Endothelial cell of umbilical vein (primary cell): ENCODE measurements at regions not wholly inside any gene's neighbourhood (a gene's known extent, or its start where the extent isn't known, plus 50 kb on each side); places are given as distances from the start of the nearest gene placed in this dataset.

Source experiments
- BruUV-seq: library from RNA; stranded (reverse); fragments of 400-500 nt; replicated peaks from 2 replicates; lab custom pipeline; 2021; lab: Mats Ljungman, UMichigan
- CTCF ChIA-PET: fragments of 300-600, 350-600 bp; sonication (Branson Sonifier 250); formaldehyde crosslinking; loops from one replicate; lab custom pipeline; 2021; ENCODE audit warnings: antibody characterized with exemption, inconsistent platforms; lab: Charles Lee
- POLR2A ChIA-PET: fragments of 300-600, 350-600 bp; sonication (Branson Sonifier 250); formaldehyde crosslinking; loops from one replicate; lab custom pipeline; 2021; ENCODE audit warnings: antibody characterized with exemption, inconsistent platforms; lab: Charles Lee
- DNase-seq: peaks from one replicate; pipeline ENCODE4 v3.0.0-alpha.2; 2011; ENCODE audit warnings: low read depth, low spot score
- FAIRE-seq: peaks from 2 replicates; lab custom pipeline; 2011; peaks lifted over from hg19 to GRCh38; lab: Jason Lieb, UNC
- H2AFZ ChIP-seq: 2 replicates; pipeline ENCODE4 v1.6.0; 2012; ENCODE audit warnings: low read depth, low read length, control low read depth, inconsistent platforms
- H3K27ac ChIP-seq: 2 replicates; pipeline ENCODE4 v1.5.1; 2011; ENCODE audit warnings: low read depth, mild to moderate bottlenecking, control low read depth, low read length, moderate library complexity; ENCODE audit not compliant: insufficient read depth
- H3K27me3 ChIP-seq, 2 experiments: 2 replicates each; pipeline versions ENCODE4 v1.6.0 to v1.6.1; 2011; ENCODE audit warnings: low read length in 2 of 2, mixed read lengths in 1 of 2; ENCODE audit not compliant: control insufficient read depth in 2 of 2, insufficient read depth in 2 of 2
- H3K36me3 ChIP-seq, 2 experiments: 2 replicates in 1 of 2; 3 replicates in 1 of 2; pipeline ENCODE4 v1.5.1; 2011; ENCODE audit warnings: low read length in 2 of 2, mild to moderate bottlenecking in 1 of 2, moderate library complexity in 1 of 2; ENCODE audit not compliant: control insufficient read depth in 2 of 2, insufficient read depth in 2 of 2; ENCODE audit errors: extremely low read depth in 1 of 2
- H3K4me1 ChIP-seq: 3 replicates; pipeline ENCODE4 v1.5.1; 2011; ENCODE audit warnings: mild to moderate bottlenecking, low read length; ENCODE audit not compliant: control insufficient read depth, insufficient read depth; ENCODE audit errors: extremely low read depth
- H3K4me2 ChIP-seq: 2 replicates; pipeline ENCODE4 v1.6.1; 2011; ENCODE audit warnings: low read length, control low read depth, mixed read lengths; ENCODE audit not compliant: insufficient read depth
- H3K4me3 ChIP-seq, 3 experiments: fragments of 200-600 bp in 1 of 3; sonication (generic), shearing (Covaris generic) in 1 of 3; replicated peaks in 1 of 3; 2 replicates each; pipeline ENCODE4 v1.5.1; 2011 to 2016; ENCODE audit warnings: control low read depth in 3 of 3, low read length in 3 of 3, mild to moderate bottlenecking in 2 of 3, inconsistent platforms in 1 of 3, low read depth in 1 of 3, moderate library complexity in 1 of 3; ENCODE audit not compliant: insufficient read depth in 1 of 3
- H3K79me2 ChIP-seq: 2 replicates; pipeline ENCODE4 v1.6.0; 2012; ENCODE audit warnings: low read length, inconsistent platforms; ENCODE audit not compliant: control insufficient read depth, insufficient read depth
- H3K9ac ChIP-seq: replicated peaks from 2 replicates; pipeline ENCODE3; 2011; ENCODE audit warnings: low read length, control low read depth; ENCODE audit not compliant: insufficient read depth; ENCODE audit errors: extremely low read depth
- H3K9me1 ChIP-seq: replicated peaks from 3 replicates; pipeline ENCODE4 v1.6.0; 2011; ENCODE audit warnings: mild to moderate bottlenecking, low read length; ENCODE audit not compliant: control insufficient read depth, insufficient read depth; ENCODE audit errors: extremely low read depth
- H3K9me3 ChIP-seq: replicated peaks from 2 replicates; pipeline ENCODE4 v1.5.1; 2012; ENCODE audit warnings: low read length, inconsistent platforms; ENCODE audit not compliant: control insufficient read depth, insufficient read depth
- H4K20me1 ChIP-seq: replicated peaks from 2 replicates; pipeline ENCODE3; 2011; ENCODE audit warnings: mild to moderate bottlenecking, low read length; ENCODE audit not compliant: control insufficient read depth, insufficient read depth; ENCODE audit errors: extremely low read depth
- CTCF ChIP-seq, 2 donors: IDR thresholded peaks; 1 replicate in 1 of 2; 2 replicates in 1 of 2; pipeline ENCODE4 v1.5.1; 2011; ENCODE audit warnings: low read length in 2 of 2, mild to moderate bottlenecking in 2 of 2, moderate library complexity in 2 of 2, control low read depth in 1 of 2, inconsistent platforms in 1 of 2, low read depth in 1 of 2; ENCODE audit not compliant: insufficient read depth in 1 of 2; ENCODE audit errors: extremely low read depth in 1 of 2
- EZH2 ChIP-seq: IDR thresholded peaks from 2 replicates; pipeline ENCODE4 v1.6.1; 2012; ENCODE audit warnings: borderline replicate concordance, low read depth, mild to moderate bottlenecking, moderate library complexity, low read length, inconsistent platforms; ENCODE audit not compliant: severe bottlenecking
- FOS ChIP-seq: IDR thresholded peaks from 2 replicates; pipeline ENCODE4 v1.6.1; 2011; ENCODE audit warnings: mild to moderate bottlenecking, low read length, moderate library complexity, borderline replicate concordance; ENCODE audit not compliant: insufficient read depth
- GATA2 ChIP-seq: IDR thresholded peaks from 2 replicates; pipeline ENCODE4 v1.7.0; 2011; ENCODE audit warnings: low read depth, mild to moderate bottlenecking, moderate library complexity, mixed read lengths, low read length; ENCODE audit not compliant: insufficient read length, insufficient read depth
- JUN ChIP-seq: IDR thresholded peaks from 2 replicates; pipeline ENCODE4 v1.6.1; 2011; ENCODE audit warnings: borderline replicate concordance, low read depth; ENCODE audit not compliant: insufficient read length, insufficient read depth
- MAX ChIP-seq: IDR thresholded peaks from 2 replicates; pipeline ENCODE4 v1.6.1; 2011; ENCODE audit not compliant: insufficient read depth, insufficient read length
- MYC ChIP-seq: IDR thresholded peaks from one replicate; pipeline ENCODE4 v1.6.1; 2011; ENCODE audit warnings: mild to moderate bottlenecking, low read depth, low read length
- POLR2A ChIP-seq: IDR thresholded peaks from 2 replicates; pipeline ENCODE4 v1.6.1; 2012; ENCODE audit warnings: low read depth, mild to moderate bottlenecking, control low read depth, low read length
- POLR2AphosphoS5 ChIP-seq: IDR thresholded peaks from 2 replicates; pipeline ENCODE4 v1.6.1; 2012; ENCODE audit warnings: low read depth, mild to moderate bottlenecking, control low read depth, low read length, moderate library complexity; ENCODE audit not compliant: insufficient read depth
- dilution Hi-C: fragments of 300-500 bp; cut with MboI; formaldehyde crosslinking; loops from one replicate; pipeline ENCODE4 v1.15.0; 2019; ENCODE audit warnings: low sequenced_read_pairs; ENCODE audit not compliant: extremely low pct_ligation_motif_present
- intact Hi-C: fragments of 100-400 bp; cut with micrococcal nuclease; formaldehyde crosslinking; loops from one replicate; pipeline ENCODE4 v1.10.0; 2022

- no peaks in the 10 kb centered on the region for H3K79me2 ChIP-seq
- CTCF ChIA-PET, result no interaction called here
- no peaks in the 10 kb centered on the region for H3K36me3 ChIP-seq
- no peaks in the 10 kb centered on the region for H4K20me1 ChIP-seq
- no peak for DNase-seq
- intact Hi-C loops, result no loop called here
- H3K4me3 ChIP-seq, result no peak overlapping the region
- H3K4me2 ChIP-seq, result no peak overlapping the region
- no peak for FAIRE-seq
- H3K9ac ChIP-seq, result no peak overlapping the region
- no peak overlapping the region for H3K27ac ChIP-seq
- dilution Hi-C loops, result no loop called here
- no TSS peak for BruUV-seq
- no peaks in the 10 kb centered on the region for H3K27me3 ChIP-seq
- H3K4me1 ChIP-seq, result no peaks in the 10 kb centered on the region
- POLR2A ChIA-PET, result no interaction called here
- TF ChIP-seq JUN (no peak), CTCF (IDR thresholded peaks at IDR 0.05; ENCODE audit: extremely low read depth in 1 of 2, insufficient read depth in 1 of 2, low read depth in 1 of 2, low read length in 2 of 2) (no peak), FOS (no peak), POLR2AphosphoS5 (no peak), GATA2 (no peak), MAX (no peak), EZH2 (no peak), MYC (no peak), POLR2A (no peak)
- no peaks in the 10 kb centered on the region for H3K9me1 ChIP-seq
- no peak overlapping the region for H2AFZ ChIP-seq
- H3K9me3 ChIP-seq, result no peaks in the 10 kb centered on the region
These were observed 954.0 kb upstream of the TENM3 start for GRCh38 chr4:181289198-181289597.
